C4-2B (cell line): ENCODE measurements at regions not wholly inside any gene's neighbourhood (a gene's known extent, or its start where the extent isn't known, plus 50 kb on each side); places are given as distances from the start of the nearest gene placed in this dataset.
"Not testable (repeated sequence)": the region's sequence is repeated elsewhere in the genome, so short reads cannot be mapped to it uniquely, and the experiment has no call there.

Experiments
- H3K27ac ChIP-seq: fragments of 450-650 bp; 2 replicates; pipeline ENCODE4 v1.5.1; 2017
- ZFX ChIP-seq: fragments of 450-650 bp; IDR thresholded peaks from 2 replicates; pipeline ENCODE4 v1.6.1; 2017
- TF ChIP-seq, protein P1 (sequence below): fragments of 450-650 bp; conservative IDR thresholded peaks from 2 replicates; pipeline ENCODE4 v1.5.1; 2017; ENCODE audit warnings: mild to moderate bottlenecking

DNA sequence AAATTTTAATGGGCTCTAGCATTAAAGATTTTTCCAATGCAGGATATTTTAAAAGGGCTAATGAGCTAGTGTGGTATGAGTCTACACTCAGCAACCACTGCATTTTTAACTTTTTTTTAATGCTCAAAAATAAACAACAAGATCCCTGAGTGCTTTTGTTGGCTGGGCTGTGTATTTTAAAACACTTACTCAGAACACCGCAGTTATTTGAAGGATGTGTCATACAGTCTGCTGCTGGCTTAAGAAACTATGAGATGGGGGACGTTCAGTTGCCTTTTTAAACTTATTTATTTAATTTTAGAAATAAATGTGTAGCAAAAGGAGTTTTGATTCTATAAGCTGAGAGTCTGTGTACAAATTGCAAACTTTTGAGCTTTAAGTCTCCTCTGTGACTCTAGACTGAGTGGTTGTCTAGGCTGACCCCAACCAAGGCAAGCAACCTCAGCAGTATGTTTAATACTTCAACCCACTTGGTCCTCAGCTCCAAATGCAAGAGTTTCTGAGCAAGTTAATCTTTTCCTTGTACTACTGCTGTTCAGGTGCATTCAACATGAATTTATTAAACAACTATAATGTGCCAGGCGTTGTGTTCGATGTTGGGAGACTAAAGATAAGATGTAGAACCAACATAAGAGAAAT lies 278.6 kb upstream of the DIPK2B start:
- TF ChIP-seq, protein P1, sequence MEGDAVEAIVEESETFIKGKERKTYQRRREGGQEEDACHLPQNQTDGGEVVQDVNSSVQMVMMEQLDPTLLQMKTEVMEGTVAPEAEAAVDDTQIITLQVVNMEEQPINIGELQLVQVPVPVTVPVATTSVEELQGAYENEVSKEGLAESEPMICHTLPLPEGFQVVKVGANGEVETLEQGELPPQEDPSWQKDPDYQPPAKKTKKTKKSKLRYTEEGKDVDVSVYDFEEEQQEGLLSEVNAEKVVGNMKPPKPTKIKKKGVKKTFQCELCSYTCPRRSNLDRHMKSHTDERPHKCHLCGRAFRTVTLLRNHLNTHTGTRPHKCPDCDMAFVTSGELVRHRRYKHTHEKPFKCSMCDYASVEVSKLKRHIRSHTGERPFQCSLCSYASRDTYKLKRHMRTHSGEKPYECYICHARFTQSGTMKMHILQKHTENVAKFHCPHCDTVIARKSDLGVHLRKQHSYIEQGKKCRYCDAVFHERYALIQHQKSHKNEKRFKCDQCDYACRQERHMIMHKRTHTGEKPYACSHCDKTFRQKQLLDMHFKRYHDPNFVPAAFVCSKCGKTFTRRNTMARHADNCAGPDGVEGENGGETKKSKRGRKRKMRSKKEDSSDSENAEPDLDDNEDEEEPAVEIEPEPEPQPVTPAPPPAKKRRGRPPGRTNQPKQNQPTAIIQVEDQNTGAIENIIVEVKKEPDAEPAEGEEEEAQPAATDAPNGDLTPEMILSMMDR: no peak
- TF ChIP-seq ZFX: no peak
- H3K27ac ChIP-seq: no peak overlapping the region

DNA sequence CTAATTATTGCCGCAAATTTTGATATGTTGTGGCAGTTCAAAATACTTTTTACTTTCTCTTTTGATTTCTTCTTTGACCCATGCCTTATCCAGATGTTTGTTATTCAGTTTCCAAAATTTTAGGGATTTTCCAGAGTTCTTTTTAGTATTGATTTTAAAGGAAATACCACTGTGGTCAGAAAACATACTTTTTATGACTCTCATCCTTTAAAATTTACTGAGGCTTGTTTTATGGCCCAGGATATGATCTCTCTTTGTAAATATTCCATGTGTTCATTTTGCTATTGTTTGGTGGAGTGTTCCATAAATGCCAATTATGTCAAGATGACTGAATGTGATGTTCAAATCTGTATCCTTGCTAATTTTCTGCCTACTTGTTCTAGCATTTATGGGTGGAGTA lies 272.3 kb upstream of the DIPK2B start:
- TF ChIP-seq, protein P1: no peak
- no peak for TF ChIP-seq ZFX
- no peak overlapping the region for H3K27ac ChIP-seq

DNA sequence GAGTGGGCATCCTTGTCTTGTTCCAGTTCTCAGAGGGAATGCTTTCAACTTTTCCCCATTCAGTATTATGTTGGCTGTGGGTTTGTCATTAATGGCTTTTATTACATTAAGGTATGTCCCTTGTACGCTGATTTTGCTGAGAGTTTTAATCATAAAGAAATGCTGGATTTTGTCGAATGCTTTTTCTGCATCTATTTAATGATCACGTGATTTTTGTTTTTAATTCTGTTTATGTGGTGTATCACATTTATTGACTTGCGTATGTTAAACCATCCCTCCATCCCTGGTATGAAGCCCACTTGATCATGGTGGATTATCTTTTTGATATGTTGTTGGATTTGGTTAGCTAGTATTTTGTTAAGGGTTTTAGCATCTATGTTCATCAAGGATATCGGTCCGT lies 266.9 kb upstream of the DIPK2B start:
- H3K27ac ChIP-seq: not testable (repeated sequence)

DNA sequence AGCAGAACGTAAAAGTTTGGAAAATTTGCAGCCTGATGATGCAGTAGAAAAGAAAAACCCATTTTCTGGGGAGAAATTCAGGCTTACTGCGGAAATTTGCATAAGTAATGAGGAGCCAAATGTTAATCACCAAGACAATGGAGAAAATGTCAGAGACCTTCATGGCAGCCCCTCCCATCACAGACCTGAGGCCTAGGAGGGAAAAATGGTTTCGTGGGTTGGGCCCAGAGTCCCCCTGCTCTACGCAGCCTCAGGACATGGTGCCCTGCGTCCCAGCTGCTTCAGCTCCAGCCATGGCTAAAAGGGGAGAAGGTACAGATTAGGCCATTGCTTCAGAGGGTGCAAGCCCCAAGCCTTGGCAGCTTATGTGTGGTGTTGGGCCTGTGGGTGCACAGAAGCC lies 255.1 kb upstream of the DIPK2B start:
- not testable (repeated sequence) for H3K27ac ChIP-seq

DNA sequence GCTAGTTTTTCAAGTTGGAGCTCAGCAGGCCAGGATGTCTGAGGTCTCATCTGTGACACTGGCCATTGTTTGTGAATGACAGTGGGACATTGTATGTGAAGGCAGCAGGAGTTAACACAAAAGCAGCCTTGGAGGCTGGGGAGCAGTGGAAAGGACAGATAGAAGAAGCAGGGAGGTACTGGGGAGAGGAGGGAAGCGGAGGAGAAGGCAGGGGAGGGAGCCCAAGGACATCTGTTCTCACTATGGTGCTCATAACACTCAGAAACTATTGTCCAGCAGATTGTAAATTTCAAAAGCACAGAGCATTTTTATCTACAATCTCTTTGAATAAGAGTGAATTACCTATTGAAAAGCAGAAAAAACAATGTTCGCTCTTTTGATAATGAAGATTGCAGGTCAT lies 253.6 kb upstream of the DIPK2B start:
- no peak overlapping the region for H3K27ac ChIP-seq
- TF ChIP-seq, protein P1: no peak
- no peak for TF ChIP-seq ZFX

DNA sequence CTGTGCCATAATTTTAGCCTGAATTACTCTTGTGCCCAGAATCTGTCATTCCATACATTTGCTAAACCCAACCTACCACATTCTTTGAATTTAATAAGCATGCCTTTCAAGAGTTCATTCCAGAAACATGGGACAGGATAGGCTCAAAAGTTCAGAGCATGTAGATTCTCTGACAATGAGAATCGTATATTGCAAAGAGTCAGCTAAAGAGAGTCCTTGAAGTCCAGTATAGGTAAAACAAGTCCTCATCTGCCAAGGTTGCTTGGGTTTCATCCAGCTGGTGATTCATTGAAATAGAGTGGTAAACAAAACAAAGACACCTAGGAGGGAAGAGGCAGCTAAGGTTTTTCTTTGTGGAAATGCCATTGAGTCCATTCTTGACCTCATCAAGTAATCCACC lies 249.3 kb upstream of the DIPK2B start:
- no peak for TF ChIP-seq ZFX
- TF ChIP-seq, protein P1: no peak
- H3K27ac ChIP-seq: no peak overlapping the region

DNA sequence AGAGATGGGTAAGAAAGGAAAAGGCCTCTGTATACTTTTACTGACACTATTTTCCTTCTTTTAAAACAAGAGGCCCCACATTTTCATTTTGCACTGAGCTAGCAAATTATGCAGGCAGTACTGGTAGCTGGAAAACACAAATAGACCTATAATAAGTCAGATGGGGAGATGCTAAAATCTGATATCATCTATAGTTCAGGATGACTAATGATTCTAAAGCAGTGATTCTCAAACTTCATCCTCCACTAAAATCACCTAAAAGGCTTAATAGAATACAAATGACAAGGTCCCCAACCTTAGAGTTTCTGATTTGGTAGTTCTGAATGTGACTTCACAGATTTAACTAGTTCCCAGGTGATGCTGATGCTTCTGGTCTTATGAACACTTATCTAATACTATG lies 247.3 kb upstream of the DIPK2B start:
- H3K27ac ChIP-seq: no peak overlapping the region
- no peak for TF ChIP-seq ZFX
- TF ChIP-seq, protein P1: no peak

DNA sequence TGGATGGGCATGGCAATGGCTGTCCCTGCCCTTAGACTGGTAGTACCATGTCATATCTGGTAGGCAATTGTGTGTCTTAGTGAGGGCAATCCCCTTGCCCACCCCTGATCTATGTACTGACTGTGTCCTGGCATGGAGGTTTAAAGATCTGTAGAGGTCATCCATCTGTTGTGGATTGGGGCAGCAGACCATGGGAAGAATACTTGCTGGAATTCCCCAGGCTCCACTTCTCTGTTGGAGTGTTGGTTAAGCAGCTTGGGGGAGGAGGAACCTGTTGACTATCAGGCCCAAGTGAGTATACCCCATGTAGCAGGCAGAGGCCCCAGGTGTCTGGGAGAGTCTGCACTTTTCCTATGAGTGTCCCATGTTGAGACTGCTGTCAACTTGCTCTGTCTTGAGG lies 246.7 kb upstream of the DIPK2B start:
- H3K27ac ChIP-seq: no peak overlapping the region
- TF ChIP-seq, protein P1: no peak
- no peak for TF ChIP-seq ZFX
